PC-3 (cell line): ENCODE measurements at regions not wholly inside any gene's neighbourhood (a gene's known extent, or its start where the extent isn't known, plus 50 kb on each side); places are given as distances from the start of the nearest gene placed in this dataset.

Experiments used
- EZH2 ChIP-seq: fragments of 300-600 bp; sonication (generic); IDR thresholded peaks from one replicate; pipeline ENCODE4 v1.6.1; 2017; ENCODE audit warnings: antibody characterized with exemption, mild to moderate bottlenecking, low read length; ENCODE audit not compliant: unreplicated experiment
- TF ChIP-seq, protein P1 (sequence below): fragments of 300-600 bp; sonication (generic); conservative IDR thresholded peaks from 2 replicates; pipeline ENCODE4 v1.5.1; 2017; ENCODE audit warnings: antibody characterized with exemption, low read depth, mild to moderate bottlenecking, low read length

DNA sequence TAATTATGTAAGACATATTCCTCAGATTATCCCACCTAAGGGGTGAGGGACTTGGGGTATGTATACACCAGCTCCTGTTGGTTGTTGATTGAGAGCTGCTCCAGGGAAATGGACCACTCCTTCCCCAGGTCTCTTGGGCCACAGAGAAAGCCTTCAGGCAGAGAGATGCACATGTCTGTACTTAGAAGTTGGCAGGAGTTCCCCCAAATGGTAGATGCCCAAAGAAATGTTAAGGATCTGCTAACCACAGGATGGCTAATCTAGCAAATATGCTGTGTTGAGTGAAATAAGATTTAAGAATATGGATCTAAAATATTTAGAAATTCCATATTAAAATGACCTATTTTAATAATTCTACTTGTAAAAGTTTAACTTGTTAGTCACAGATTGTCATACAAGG, 100.8 kb upstream of the DNAH14 start:
- no peak for TF ChIP-seq EZH2
- TF ChIP-seq, protein P1, sequence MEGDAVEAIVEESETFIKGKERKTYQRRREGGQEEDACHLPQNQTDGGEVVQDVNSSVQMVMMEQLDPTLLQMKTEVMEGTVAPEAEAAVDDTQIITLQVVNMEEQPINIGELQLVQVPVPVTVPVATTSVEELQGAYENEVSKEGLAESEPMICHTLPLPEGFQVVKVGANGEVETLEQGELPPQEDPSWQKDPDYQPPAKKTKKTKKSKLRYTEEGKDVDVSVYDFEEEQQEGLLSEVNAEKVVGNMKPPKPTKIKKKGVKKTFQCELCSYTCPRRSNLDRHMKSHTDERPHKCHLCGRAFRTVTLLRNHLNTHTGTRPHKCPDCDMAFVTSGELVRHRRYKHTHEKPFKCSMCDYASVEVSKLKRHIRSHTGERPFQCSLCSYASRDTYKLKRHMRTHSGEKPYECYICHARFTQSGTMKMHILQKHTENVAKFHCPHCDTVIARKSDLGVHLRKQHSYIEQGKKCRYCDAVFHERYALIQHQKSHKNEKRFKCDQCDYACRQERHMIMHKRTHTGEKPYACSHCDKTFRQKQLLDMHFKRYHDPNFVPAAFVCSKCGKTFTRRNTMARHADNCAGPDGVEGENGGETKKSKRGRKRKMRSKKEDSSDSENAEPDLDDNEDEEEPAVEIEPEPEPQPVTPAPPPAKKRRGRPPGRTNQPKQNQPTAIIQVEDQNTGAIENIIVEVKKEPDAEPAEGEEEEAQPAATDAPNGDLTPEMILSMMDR: no peak
